Mammary epithelial cell (primary cell): ENCODE measurements at regions not wholly inside any gene's neighbourhood (a gene's known extent, or its start where the extent isn't known, plus 50 kb on each side); places are given as distances from the start of the nearest gene placed in this dataset.

ENCODE experiments used
- EZH2 ChIP-seq: IDR thresholded peaks from 2 replicates; pipeline ENCODE4 v1.6.1; 2012; ENCODE audit warnings: low read length, inconsistent platforms, borderline replicate concordance
- TF ChIP-seq, protein P1 (sequence below), 2 donors: IDR thresholded peaks in 1 of 2; conservative IDR thresholded peaks in 1 of 2; 2 replicates each; pipeline ENCODE4 v1.5.1; 2011 to 2012; ENCODE audit warnings: inconsistent platforms in 2 of 2, low read length in 2 of 2, mild to moderate bottlenecking in 2 of 2, control low read depth in 1 of 2, low read depth in 1 of 2; ENCODE audit not compliant: insufficient read depth in 1 of 2; ENCODE audit errors: extremely low read depth in 1 of 2

DNA sequence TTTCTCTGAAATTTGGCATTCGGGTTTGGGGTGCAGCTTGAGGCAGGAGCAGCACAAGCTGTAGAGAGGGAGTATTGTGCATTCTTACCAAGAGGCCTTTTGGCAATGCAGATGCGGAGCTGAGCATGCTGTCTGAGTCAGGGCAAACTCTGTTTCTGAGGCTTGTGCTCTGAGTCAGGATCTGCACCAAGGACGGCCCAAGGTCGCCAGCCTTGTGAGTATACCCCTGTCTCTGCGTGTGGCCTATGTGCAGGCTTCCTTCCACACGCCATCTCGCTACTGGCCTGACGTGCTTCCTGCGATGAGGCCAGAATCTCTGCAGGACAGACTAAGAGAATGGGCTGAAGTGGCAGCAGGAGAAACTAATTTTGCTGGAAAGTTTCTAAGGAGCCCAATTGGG, 83.8 kb upstream of the ROPN1 start:
- TF ChIP-seq, protein P1, sequence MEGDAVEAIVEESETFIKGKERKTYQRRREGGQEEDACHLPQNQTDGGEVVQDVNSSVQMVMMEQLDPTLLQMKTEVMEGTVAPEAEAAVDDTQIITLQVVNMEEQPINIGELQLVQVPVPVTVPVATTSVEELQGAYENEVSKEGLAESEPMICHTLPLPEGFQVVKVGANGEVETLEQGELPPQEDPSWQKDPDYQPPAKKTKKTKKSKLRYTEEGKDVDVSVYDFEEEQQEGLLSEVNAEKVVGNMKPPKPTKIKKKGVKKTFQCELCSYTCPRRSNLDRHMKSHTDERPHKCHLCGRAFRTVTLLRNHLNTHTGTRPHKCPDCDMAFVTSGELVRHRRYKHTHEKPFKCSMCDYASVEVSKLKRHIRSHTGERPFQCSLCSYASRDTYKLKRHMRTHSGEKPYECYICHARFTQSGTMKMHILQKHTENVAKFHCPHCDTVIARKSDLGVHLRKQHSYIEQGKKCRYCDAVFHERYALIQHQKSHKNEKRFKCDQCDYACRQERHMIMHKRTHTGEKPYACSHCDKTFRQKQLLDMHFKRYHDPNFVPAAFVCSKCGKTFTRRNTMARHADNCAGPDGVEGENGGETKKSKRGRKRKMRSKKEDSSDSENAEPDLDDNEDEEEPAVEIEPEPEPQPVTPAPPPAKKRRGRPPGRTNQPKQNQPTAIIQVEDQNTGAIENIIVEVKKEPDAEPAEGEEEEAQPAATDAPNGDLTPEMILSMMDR (conservative IDR thresholded peaks at IDR 0.05 in 1 of 2, IDR thresholded peaks at IDR 0.05 in 1 of 2; ENCODE audit: extremely low read depth in 1 of 2, insufficient read depth in 1 of 2, low read depth in 1 of 2, low read length in 2 of 2): no peak
- TF ChIP-seq EZH2: no peak
